RWPE2 (cell line): ENCODE measurements at regions not wholly inside any gene's neighbourhood (a gene's known extent, or its start where the extent isn't known, plus 50 kb on each side); places are given as distances from the start of the nearest gene placed in this dataset.

Experiments
- ATAC-seq: fragments of 200-7000 bp; cut with Tn5 transposase; 3 replicates; pipeline ENCODE4 v1.9.1; 2021; ENCODE audit warnings: low read depth
- DNase-seq: peaks from one replicate; pipeline ENCODE4 v3.0.0-alpha.2; 2020; ENCODE audit warnings: low spot score
- H3K27ac ChIP-seq: fragments of 450-650 bp; 2 replicates; pipeline ENCODE4 v1.5.1; 2017; ENCODE audit warnings: mild to moderate bottlenecking; ENCODE audit not compliant: poor library complexity, severe bottlenecking
- H3K27me3 ChIP-seq: fragments of 250-450 bp; sonication (Bioruptor Pico); 2 replicates; pipeline ENCODE4 v1.5.1; 2021; ENCODE audit warnings: mild to moderate bottlenecking, moderate library complexity; ENCODE audit not compliant: insufficient read depth, poor library complexity, severe bottlenecking
- H3K36me3 ChIP-seq: fragments of 250-450 bp; sonication (Bioruptor Pico); 2 replicates; pipeline ENCODE4 v1.5.1; 2020; ENCODE audit warnings: low read depth, mild to moderate bottlenecking, moderate library complexity
- H3K4me1 ChIP-seq: fragments of 250-450 bp; sonication (Bioruptor Pico); 2 replicates; pipeline ENCODE4 v1.5.1; 2021; ENCODE audit warnings: mild to moderate bottlenecking, moderate library complexity; ENCODE audit not compliant: insufficient read depth, poor library complexity, severe bottlenecking
- H3K4me3 ChIP-seq: fragments of 250-450 bp; sonication (Bioruptor Pico); 2 replicates; pipeline ENCODE4 v1.5.1; 2021; ENCODE audit warnings: mild to moderate bottlenecking, moderate library complexity; ENCODE audit not compliant: severe bottlenecking
- H3K9me3 ChIP-seq: fragments of 250-450 bp; sonication (Bioruptor Pico); 2 replicates; pipeline ENCODE4 v1.5.1; 2021; ENCODE audit warnings: mild to moderate bottlenecking, moderate library complexity; ENCODE audit not compliant: severe bottlenecking
- CTCF ChIP-seq: fragments of 450-650 bp; IDR thresholded peaks from one replicate; pipeline ENCODE4 v1.5.1; 2017; ENCODE audit warnings: mild to moderate bottlenecking, moderate library complexity; ENCODE audit not compliant: poor library complexity, severe bottlenecking

GRCh38 chr5:57010786-57011185, 58.9 kb upstream of the MIER3 start:
- H3K4me1 ChIP-seq: no peaks in the 10 kb centered on the region
- TF ChIP-seq CTCF: no peak

GRCh38 chr5:57012511-57012910, 60.6 kb upstream of the MIER3 start:
- no peak for DNase-seq
- ATAC-seq: no peak
- Histone ChIP-seq H3K4me1 (no peaks in the 10 kb centered on the region), H3K27ac (no peak overlapping the region), H3K36me3 (no peaks in the 10 kb centered on the region), H3K9me3 (no peaks in the 10 kb centered on the region), H3K27me3 (no peaks in the 10 kb centered on the region), H3K4me3 (no peak overlapping the region)
- TF ChIP-seq CTCF: no peak

More at GRCh38 chr5:57010786-57011185, 58.9 kb upstream of the MIER3 start:
- H3K9me3 ChIP-seq: no peaks in the 10 kb centered on the region
- H3K4me3 ChIP-seq: no peak overlapping the region
- H3K36me3 ChIP-seq: no peaks in the 10 kb centered on the region
- no peaks in the 10 kb centered on the region for H3K27me3 ChIP-seq
- DNase-seq (no peak), ATAC-seq (no peak)
- no peak overlapping the region for H3K27ac ChIP-seq

GRCh38 chr5:57025961-57026360, 74.0 kb upstream of the MIER3 start:
- no peaks in the 10 kb centered on the region for H3K4me1 ChIP-seq
- no peaks in the 10 kb centered on the region for H3K9me3 ChIP-seq
- H3K27me3 ChIP-seq: no peaks in the 10 kb centered on the region
- no peaks in the 10 kb centered on the region for H3K36me3 ChIP-seq
- ATAC-seq (no peak), DNase-seq (no peak)
- H3K27ac ChIP-seq: no peak overlapping the region
- H3K4me3 ChIP-seq: no peak overlapping the region
- no peak for TF ChIP-seq CTCF

GRCh38 chr5:57028161-57028560, 76.2 kb upstream of the MIER3 start:
- no peak for ATAC-seq

More at GRCh38 chr5:57028161-57028560, 76.2 kb upstream of the MIER3 start:
- no peak for DNase-seq
- no peak overlapping the region for H3K27ac ChIP-seq
- no peak overlapping the region for H3K4me3 ChIP-seq
- no peak for TF ChIP-seq CTCF
- no peaks in the 10 kb centered on the region for H3K36me3 ChIP-seq
- no peaks in the 10 kb centered on the region for H3K27me3 ChIP-seq
- no peaks in the 10 kb centered on the region for H3K9me3 ChIP-seq
- H3K4me1 ChIP-seq: peaks cover 15% of the 10 kb centered on the region
